ENCODE measurements at regions not wholly inside any gene's neighbourhood (a gene's known extent, or its start where the extent isn't known, plus 50 kb on each side); places are given as distances from the start of the nearest gene placed in this dataset.

GRCh38 chr3:104069114-104069513, 1297.6 kb upstream of the ALCAM start (continued):
- TF ChIP-seq NKRF (conservative IDR thresholded peaks at IDR 0.05) = no peak
- TF ChIP-seq RELB (IDR thresholded peaks at IDR 0.05; ENCODE audit: low read depth) = no peak
- no peak for TF ChIP-seq BACH1 (IDR thresholded peaks at IDR 0.05; ENCODE audit: borderline replicate concordance)
- no peak for TF ChIP-seq BMI1 (IDR thresholded peaks at IDR 0.05; ENCODE audit: borderline replicate concordance)
- no peak for TF ChIP-seq ATF7 (IDR thresholded peaks at IDR 0.05; ENCODE audit: low read depth)
- TF ChIP-seq SRF (IDR thresholded peaks at IDR 0.05; ENCODE audit: low read depth in 2 of 2, low read length in 2 of 2) = no peak
- no peak for TF ChIP-seq EGR1 (IDR thresholded peaks at IDR 0.05; ENCODE audit: borderline replicate concordance in 1 of 2, low read depth in 2 of 2, low read length in 2 of 2)
- TF ChIP-seq MXI1 (IDR thresholded peaks at IDR 0.05; ENCODE audit: low read depth, low read length) = no peak

- RAD21 ChIA-PET (ENCODE audit: unreplicated experiment) = no interaction called here
- H3K4me1 ChIP-seq (ENCODE audit: control insufficient read depth, insufficient read depth, low read length) = no peaks in the 10 kb centered on the region
- no peaks in the 10 kb centered on the region for H3K36me3 ChIP-seq (ENCODE audit: control insufficient read depth in 2 of 2, insufficient read depth in 2 of 2, low read length in 1 of 2)
- POLR2A ChIA-PET = no interaction called here
- no peak overlapping the region for H2AFZ ChIP-seq (ENCODE audit: control insufficient read depth, low read depth, low read length)
- no peak overlapping the region for H3K4me2 ChIP-seq (ENCODE audit: control insufficient read depth, insufficient read depth)
- BruUV-seq (replicated peaks) = no TSS peak
- no peaks in the 10 kb centered on the region for H3K79me2 ChIP-seq (ENCODE audit: control insufficient read depth, insufficient read depth, low read length)
- ATAC-seq (no peak), DNase-seq (ENCODE audit: low read depth, low spot score) (no peak), FAIRE-seq (no peak)
- CTCF ChIA-PET = no interaction called here
- H3K9me3 ChIP-seq (replicated peaks; ENCODE audit: control insufficient read depth, insufficient read depth, low read length) = no peaks in the 10 kb centered on the region
- H4K20me1 ChIP-seq (ENCODE audit: control insufficient read depth, insufficient read depth) = no peaks in the 10 kb centered on the region
- intact Hi-C loops (cut with micrococcal nuclease; ENCODE audit: unreplicated experiment) (no loop called here), in situ Hi-C loops (cut with MboI) (no loop called here)
- 0% methylated on average over 1 of the region's 1 CpG for WGBS (ENCODE audit: insufficient coverage, insufficient replicate concordance, low lambda C conversion rate, missing lambda C conversion rate)
- TF ChIP-seq SUPT20H (IDR thresholded peaks at IDR 0.05; ENCODE audit: borderline replicate concordance, control insufficient read depth, low read depth, low read length) (no peak), ASH2L (IDR thresholded peaks at IDR 0.05; ENCODE audit: borderline replicate concordance, low read depth) (no peak), SREBF2 (IDR thresholded peaks at IDR 0.05; ENCODE audit: low read length) (no peak)
- no peak overlapping the region for H3K27ac ChIP-seq (ENCODE audit: control insufficient read depth, insufficient read depth)
- no peak overlapping the region for H3K4me3 ChIP-seq
- no peaks in the 10 kb centered on the region for H3K27me3 ChIP-seq (replicated peaks in 1 of 2; ENCODE audit: control insufficient read depth in 2 of 2, insufficient read depth in 2 of 2, low read length in 1 of 2)
- H3K9ac ChIP-seq (ENCODE audit: control insufficient read depth, insufficient read depth, low read length) = no peak overlapping the region
- SMC1A ChIA-PET (ENCODE audit: uncharacterized antibody, unreplicated experiment) = no interaction called here
Observed at GRCh38 chr3:104070906-104071305, 1295.8 kb upstream of the ALCAM start.
